Colon (tissue), 2 donors: ENCODE measurements at regions not wholly inside any gene's neighbourhood (a gene's known extent, or its start where the extent isn't known, plus 50 kb on each side); places are given as distances from the start of the nearest gene placed in this dataset.
"Not testable (repeated sequence)": the region's sequence is repeated elsewhere in the genome, so short reads cannot be mapped to it uniquely, and the experiment has no call there.

ENCODE experiments used
- FAIRE-seq: peaks from 2 replicates; lab custom pipeline; 2012; peaks lifted over from hg19 to GRCh38; lab: Jason Lieb, UNC
- donor health status: control.
- donor health status: control.

DNA sequence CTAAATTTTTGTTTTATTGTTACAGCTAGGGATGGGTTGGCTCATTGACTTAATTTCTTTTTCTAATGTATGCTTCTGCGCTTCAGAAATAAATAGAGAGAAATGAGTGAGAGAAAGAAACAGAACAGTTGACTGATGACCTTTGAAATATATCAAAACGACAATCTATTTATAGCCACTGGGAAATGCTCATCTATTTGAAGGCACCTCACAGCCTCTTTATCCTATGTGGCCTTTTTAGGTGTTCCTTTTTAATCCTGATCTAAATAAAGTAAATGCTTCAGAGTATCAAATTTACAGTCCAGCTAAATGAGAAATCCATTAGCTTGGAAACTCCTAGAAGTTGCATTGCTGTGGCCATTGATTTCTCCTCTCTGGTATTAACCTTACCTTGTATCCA, 943.5 kb upstream of the CITED2 start:
- no peak for FAIRE-seq

DNA sequence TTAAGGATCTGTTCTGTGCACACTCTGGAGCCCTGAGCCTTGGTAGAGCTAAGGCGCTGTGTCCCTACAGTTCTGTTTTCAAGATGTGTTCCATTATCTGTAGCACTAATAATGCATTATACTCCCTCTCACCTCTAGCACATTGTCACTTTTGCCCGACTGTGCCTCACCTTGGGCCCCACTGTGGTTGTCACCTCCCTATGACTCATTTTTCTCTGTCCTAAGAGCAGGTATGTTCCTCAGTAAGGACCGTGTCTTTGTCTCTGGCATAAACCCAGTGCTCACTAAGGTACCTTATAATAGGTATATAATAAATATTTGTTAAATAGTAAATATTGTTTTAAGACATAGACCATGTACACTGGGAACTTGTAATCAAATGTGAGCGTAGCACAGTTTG, 942.5 kb upstream of the CITED2 start:
- FAIRE-seq, result no peak

DNA sequence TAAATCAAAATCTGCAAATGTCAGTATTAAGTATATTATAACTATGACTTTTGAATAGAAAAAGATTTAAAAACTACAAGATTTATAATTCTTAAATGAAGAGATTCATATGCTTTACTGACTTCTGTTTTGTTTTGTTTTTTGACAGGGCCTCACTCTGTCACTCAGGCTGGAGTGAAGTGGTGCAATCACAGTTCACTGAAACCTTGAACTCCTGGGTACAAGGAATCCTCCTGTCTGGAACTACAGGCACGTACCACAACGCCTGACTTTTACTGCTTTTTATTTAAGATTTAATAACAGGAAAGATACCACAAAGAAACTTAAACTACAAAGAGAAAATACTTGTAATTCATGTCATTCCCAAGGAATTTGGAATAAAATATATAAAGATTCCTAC, 940.2 kb upstream of the CITED2 start:
- FAIRE-seq, result no peak

DNA sequence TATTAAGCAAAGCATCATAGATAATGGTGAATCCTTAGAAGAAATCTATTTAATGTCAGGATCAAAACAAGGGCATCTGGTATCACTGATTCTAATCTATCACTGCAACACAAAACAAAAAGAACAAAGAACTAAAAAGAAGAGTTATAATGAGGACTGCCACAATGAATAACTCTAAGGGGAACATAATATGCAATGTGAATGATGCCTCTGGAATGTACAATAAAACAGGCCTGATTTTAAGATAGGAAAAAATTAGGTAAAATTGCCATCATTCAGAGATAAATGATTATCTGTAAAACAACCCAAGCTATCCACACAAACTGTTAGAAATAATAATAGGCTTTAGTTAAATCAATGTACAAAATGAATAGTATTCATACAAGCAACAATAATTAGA, 936.7 kb upstream of the CITED2 start:
- no peak for FAIRE-seq

DNA sequence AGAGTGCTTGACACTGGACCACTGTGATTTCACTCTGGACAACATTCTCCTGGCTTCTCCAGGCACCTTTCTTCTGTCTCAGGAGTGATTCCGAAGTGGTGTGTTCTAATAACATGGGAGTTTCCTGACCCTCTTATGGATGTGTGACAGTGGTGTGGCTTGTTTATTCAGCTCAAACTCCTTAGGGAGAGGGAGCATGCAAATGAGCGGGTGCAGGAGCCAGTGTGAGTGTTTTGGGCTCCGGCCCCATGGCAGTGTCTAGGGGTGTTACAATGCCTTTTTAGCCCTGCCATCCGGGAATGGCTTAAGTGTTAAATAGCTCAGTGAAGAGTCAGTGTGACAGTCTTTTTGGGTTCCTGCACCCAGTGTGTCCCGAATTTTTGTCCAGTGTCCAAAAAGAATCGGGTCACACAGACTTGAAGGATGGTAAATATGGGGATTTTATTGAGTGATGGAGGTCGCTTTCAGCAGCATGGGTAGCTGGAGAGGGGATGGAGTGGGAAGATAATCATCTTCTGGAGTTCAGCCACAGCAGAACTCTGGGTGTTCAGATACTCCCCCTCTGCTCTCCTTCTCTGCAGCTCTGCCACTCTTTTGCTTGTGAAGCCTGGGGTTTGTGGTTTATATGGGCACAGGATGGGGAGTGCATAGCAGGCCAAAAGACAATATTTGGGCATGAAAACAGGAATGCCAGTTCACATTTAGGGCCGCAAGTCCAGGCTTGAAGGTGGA, 928.9 kb upstream of the CITED2 start:
- no peak for FAIRE-seq

DNA sequence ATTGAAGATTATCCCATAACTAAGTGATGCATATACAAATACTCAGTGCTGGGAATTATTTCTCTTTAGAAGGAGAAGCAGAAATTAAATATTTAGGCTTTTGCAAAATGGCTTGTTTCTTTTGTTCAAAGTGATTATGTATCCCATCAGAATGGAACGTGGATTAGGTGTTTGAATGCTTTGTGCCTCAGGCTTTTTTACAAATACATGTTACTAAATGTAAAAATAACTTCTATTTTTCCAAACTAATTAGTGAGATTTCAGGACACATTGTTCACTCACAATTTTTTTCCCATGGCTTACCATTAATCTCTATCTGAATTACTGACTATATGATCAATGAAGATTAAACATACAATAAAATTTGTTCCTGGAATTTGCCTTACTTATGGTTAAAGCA, 925.9 kb upstream of the CITED2 start:
- no peak for FAIRE-seq

DNA sequence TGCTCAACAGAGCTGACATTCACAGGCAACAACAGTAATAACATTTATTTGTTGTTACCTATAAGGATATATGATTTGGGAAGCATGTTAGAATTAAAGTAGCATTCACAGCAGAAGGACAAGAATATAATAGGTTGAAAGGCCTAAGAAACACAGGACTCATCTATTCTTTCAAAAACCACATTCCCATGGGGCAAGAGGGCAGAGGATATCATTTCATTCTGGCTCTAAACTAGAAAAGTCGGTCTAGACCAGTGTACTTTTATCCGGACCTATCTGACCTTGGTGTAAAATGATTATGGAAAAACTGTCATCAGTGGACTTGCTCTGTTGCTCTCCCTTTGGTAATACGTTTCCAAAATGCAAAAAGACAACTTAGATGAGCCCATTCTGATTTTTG, 914.7 kb upstream of the CITED2 start:
- FAIRE-seq, result no peak

DNA sequence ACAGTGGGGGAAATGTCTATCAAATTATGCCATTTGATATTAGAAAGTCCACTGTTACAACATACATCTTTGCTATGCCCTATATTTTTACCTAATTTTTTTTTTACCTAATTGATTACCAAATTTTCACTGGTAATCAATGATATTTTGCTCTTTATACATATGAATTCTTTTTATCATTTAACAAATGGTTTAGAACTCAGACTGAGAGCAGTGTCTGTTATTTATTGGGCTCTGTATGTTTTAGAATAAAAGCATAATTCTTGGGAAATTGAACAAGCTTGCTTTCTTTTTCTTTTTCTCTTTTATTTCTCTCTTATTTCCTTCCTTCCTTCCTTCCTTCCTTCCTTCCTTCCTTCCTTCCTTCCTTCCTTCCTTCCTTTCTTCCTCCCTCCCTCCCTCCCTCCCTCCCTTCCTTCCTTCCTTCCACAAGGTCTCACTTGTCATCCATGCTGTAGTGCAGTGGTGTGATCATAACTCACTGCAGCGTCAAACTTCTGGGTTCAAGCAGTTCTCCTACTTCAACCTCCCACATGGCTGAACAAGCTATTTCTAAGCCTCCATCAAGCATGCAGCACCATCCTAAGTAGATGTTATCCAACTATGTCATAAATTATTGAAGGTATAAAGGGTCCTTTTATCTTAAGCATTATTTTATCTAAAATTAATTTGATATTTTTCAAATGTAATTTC, 911.7 kb upstream of the CITED2 start:
- no peak for FAIRE-seq

DNA sequence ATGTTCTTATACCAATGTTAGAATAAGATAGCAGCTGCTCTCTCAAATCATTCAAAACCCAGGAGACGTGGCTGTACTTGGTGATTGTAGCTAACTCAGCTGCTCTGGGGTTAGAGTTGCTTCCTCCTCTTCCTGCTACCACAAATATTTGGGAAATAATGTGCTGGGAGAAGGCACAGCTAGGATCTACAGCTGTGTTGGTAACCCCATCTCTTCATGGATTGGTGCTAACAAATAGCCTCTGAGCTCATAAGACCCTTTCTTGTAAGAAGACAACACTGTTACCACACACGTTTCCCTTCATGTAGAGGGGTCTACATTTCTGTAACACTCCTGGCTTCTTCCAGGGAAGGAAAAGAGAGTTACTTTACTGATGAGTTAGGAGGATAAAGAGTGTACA, 911.0 kb upstream of the CITED2 start:
- no peak for FAIRE-seq

DNA sequence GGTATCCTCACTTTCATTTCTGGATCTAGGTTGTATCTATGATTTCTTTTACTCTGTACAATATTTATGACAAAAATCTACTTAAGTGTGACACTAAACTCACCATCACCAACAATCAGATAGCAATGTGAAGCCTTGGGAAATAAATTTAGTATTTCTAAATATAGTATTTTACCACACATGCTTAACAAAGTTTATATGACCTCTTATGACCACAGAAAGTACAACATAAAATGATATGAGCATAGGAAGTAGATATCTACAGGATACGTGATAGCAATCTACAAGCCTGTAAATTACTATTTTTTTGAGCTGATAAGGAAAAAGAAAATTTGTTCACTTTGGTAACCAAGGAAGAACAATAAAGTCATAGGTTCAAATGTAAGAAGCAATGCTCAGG, 910.4 kb upstream of the CITED2 start:
- FAIRE-seq, result no peak

DNA sequence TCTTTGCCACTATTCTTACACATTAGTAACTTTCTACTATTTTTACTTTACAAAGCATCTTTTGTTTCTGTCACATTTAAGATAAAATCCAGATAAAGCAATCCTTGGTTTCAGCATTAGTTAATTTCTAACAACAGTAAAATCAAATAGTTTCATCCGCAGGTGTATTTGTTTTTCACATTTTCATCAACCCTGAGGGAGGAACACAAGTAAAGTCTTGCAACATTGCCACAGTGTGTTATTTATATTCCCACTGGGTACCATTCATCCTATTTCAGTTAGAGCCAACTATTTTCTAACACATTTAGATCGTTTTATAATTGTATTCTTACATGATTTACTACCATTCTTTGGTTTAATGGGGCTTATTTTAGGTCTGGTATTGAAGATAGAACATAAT, 908.7 kb upstream of the CITED2 start:
- FAIRE-seq, result no peak

DNA sequence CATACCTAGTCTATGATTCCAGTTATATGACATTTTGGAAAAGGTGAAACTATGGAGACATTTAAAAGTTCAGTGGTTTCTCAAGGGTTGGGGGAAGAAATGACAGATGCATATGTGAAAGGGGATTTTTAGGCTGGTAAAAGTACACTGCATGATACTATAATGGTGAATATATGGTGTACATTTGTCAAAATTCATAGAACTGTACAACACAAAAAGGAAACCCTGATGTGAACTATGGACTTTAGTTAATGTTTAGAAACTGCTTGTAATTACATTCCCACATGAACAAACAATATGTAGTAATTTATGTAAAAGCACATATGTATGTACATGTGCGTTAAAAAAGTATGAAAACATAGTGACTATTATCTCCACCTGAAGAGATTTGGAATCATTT, 907.3 kb upstream of the CITED2 start:
- FAIRE-seq, result no peak

DNA sequence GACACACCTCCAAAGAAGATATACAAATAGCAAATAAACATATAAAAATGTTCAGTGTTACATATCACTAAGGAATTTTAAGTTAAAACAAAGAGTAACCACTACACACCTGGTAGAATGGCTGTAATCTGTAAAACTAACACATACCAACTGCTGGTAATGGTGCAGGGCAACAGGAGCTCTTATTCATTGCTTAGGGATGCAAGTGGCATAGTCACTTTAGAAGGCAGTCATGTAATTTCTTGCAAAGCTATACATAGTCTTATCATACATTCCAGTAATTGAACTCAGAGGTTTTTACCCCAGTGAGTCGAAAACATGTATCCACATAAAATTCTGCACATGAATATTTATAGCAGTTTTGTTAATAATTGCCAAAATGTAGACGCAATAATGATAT, 906.8 kb upstream of the CITED2 start:
- FAIRE-seq, result no peak

DNA sequence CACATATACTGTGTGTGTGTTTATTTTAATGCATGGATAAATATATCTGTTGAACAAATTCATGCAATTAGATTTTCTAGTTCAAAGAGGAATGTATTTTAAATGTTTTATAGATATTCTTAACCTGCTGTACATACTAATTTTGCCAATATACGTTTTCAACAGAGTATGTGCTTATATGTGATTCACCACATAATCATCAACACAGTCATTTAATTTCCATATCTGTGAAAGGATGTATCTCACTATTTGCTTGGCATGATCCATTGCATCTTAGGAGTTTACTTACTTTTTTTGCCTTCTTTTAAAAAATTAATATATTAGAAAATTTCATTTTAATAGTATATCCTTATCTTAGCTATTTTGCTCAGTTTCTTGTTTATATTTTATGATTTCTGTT, 902.3 kb upstream of the CITED2 start:
- no peak for FAIRE-seq

DNA sequence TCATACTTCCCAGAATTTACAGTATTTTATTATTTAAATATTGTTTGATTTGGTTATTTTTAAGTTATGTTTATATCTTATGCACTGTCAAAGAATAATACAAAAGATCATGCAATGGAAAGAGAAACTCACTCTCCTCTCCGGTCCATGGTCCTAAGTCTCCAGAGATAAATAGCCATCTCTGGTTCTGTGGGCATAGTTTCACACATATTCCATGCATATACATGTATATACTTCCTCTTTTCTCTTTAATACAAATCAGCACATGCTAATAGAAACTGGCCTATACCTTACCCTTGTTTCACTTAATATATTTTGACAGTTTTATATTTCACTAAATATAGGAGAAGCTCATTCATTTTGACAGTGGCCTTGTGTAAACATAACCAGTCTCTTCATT, 901.7 kb upstream of the CITED2 start:
- FAIRE-seq, result no peak

DNA sequence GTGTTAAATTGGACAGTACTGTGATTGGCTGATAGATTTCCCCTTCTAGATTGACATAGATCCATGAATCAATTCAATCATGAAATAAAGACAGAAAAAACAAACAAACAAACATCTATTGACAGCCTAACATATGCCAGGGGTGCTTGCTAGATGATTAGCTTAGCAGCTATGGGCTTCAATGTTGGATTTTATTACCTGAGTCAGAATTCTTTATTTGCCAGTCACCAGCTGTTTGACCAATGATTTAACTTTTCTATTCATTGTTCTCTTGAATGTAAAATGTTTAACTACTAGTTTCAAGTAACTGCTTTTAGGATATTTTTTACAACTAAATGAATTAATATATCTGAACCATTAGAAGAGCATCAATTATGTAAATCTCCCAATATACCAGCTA, 901.3 kb upstream of the CITED2 start:
- no peak for FAIRE-seq

DNA sequence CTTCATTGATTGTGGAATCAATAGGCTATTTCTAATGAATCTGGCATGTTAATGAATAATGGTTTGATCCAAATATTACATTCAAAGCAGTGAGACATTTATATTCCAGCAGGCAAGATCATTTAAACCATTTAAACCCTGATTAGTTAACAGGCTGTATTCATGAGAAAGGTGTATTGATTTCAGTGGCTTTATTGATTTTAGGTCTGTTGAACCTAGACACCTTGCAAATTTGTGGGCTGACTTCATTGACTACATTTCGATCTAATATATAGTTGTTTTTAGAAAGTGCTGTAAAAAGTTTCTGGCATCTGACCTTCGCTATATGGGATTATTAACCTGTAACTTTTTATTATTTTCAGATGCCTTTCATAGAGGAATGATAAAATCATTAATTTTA, 900.1 kb upstream of the CITED2 start:
- FAIRE-seq, result no peak

DNA sequence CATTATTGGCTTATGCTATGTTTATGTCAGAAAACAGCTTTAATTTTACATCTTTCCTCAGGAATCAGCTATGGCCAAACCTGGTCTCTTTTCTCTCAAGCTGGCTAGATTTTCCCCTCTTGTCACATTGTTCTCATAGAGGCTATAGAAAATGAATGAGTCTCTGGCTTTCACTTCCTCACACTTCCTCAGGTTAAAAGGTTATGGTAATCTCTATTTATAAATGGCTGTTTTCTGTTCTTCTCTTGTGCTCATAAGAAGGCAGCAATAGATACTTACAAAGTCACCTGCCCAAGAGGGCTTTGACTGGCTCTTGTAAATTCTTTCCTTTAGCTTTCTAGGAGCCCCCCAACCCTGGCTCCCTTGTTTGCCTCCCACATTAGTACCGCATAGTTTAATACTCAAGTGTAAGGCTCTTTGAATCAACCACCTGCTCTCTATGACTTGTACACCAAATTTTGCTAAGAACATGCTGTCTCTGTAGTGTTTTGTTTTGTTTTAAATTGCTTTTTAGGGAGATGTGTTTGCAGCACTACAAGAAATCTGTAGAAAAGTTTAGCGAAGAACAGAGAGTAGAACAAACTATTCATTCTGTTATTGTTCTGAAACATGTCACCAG, 897.4 kb upstream of the CITED2 start:
- FAIRE-seq, result no peak

DNA sequence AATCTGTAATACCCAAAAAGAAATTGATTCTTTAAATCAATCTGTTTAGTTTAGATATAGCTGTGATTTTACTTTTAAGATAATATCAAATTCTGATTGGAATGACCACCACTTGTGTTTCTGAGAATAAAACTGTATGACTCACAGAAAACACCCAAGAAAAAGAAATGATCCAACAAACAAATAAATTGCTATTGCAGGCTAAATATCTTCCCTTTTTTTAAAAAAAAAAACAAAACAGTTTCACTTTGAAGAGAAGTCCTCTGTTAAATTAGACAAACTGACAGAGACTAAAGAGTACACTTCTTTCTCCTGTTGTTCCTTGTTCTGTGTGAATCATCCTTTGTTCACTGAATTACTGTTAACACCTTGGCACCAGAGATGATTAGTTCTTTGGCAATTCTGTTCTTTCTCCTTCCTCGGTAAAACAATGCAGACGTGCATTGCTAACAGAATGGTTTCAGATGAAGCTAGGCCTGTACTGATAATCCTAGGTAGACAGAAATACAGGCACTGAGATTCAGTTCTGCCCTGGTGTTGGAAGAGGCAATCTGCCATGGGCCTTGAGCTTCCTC, 895.2 kb upstream of the CITED2 start:
- no peak for FAIRE-seq

DNA sequence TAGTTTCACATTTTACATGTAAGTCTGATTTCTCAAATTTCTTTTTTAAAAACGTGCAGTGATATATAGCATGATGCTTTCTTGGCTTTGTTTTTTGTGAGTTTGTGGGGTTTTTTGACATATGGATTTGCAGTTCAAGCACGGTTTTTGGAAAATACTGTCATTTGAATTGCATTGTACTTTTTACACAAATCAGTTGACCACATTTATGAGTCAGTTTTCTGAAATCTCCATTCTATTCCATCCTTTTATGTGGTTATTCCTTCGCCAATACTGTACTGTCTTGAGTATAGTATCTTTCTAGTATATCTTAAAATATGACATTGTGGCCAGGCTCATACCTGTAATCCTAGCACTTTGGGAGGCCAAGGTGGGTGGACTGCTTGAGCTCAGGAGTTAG, 890.0 kb upstream of the CITED2 start:
- FAIRE-seq, result no peak

DNA sequence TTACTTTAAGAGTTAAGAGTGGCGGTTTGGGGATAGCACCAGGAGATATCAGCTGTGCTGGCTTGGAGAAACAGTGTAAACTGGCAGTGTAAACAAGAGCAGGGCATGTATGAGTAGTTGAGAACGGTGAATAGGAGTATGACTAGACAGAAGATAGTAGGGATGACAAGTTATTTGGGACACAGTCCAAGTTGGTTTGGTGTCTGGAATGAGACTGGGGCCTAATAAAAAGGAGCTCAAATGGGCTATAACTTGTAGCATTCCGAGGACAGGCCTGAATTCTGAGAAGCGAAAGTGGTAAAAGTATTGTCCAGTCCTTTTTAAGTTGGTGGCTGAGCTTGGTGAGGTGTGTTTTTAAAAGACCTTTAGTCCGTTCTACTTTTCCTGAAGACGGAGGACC, 883.9 kb upstream of the CITED2 start:
- FAIRE-seq, result not testable (repeated sequence)

DNA sequence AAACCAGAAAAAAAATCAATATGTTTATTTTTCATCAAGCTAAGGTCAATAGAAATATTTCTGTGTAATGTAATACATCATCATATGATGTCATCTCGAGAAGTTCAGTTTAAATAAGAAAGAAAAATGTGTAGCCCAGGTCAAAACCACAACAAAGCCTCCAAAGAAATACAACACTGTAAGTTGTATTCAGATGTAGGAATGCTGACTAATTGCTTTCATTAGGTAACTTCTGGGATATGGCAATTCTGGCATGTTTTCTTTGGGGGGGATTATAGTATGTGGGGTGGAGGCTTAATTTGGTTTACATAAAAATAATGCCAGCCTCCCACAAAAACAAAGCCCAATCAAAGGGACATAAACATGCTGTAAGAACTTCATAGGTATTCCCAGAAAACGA, 881.8 kb upstream of the CITED2 start:
- no peak for FAIRE-seq

DNA sequence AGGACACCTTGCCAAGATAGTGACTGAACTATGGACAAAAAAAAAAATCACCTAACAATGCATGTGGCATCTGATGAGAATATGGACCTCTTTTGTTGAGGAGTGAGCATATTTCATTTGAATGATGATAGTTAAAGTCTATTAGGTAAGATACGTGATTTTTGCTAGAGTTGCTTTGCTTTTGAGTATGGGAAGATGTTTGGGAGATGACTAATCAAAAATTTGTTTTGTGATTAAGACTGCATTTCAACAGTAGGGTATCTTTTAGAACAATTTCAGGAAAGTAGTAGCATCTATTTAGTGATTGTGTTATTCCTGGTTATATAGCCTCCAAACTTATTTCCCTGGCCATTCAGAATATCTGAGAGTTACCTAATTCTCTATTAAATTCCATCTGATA, 878.6 kb upstream of the CITED2 start:
- no peak for FAIRE-seq
